ENCODE measurements at regions not wholly inside any gene's neighbourhood (a gene's known extent, or its start where the extent isn't known, plus 50 kb on each side); places are given as distances from the start of the nearest gene placed in this dataset.
A peak's percentile ranks its signal among the peaks of the same experiment; 100 is the strongest.

DNA sequence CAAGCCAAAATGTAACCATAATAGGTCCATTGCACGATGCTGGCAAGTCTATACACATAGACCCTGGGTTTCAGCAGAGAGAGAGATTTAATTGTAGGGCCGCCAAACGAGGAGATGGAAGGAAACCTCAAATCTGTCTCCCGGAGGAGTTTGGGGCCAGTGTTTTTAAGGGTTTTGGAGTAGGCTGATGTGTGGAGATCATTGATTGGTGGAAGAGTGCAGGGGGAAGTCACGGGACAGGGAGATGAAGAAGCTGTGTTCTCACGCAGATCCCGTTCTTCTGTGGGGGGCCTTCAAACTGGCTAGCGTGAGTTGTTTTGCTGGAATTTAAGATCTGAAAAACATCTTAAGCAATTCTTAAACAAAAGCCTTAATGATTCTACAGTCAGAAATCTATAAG is 84.8 kb downstream of the KATNIP start:
- Mint-ChIP-seq H3K4me3 (no peak overlapping the region), H3K36me3 (ENCODE audit: low read depth) (peaks cover 16% of the 10 kb centered on the region), H3K4me1 (peaks cover 23% of the 10 kb centered on the region), H3K9me3 (no peaks in the 10 kb centered on the region), H3K27ac (peak overlapping the region in 2 of 3 experiments; percentile 56 to 70), H3K27me3 (ENCODE audit: low read depth) (no peaks in the 10 kb centered on the region)
- TF ChIP-seq, protein P1, sequence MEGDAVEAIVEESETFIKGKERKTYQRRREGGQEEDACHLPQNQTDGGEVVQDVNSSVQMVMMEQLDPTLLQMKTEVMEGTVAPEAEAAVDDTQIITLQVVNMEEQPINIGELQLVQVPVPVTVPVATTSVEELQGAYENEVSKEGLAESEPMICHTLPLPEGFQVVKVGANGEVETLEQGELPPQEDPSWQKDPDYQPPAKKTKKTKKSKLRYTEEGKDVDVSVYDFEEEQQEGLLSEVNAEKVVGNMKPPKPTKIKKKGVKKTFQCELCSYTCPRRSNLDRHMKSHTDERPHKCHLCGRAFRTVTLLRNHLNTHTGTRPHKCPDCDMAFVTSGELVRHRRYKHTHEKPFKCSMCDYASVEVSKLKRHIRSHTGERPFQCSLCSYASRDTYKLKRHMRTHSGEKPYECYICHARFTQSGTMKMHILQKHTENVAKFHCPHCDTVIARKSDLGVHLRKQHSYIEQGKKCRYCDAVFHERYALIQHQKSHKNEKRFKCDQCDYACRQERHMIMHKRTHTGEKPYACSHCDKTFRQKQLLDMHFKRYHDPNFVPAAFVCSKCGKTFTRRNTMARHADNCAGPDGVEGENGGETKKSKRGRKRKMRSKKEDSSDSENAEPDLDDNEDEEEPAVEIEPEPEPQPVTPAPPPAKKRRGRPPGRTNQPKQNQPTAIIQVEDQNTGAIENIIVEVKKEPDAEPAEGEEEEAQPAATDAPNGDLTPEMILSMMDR (IDR thresholded peaks at IDR 0.05; ENCODE audit: unreplicated experiment in 3 of 3) = no peak

DNA sequence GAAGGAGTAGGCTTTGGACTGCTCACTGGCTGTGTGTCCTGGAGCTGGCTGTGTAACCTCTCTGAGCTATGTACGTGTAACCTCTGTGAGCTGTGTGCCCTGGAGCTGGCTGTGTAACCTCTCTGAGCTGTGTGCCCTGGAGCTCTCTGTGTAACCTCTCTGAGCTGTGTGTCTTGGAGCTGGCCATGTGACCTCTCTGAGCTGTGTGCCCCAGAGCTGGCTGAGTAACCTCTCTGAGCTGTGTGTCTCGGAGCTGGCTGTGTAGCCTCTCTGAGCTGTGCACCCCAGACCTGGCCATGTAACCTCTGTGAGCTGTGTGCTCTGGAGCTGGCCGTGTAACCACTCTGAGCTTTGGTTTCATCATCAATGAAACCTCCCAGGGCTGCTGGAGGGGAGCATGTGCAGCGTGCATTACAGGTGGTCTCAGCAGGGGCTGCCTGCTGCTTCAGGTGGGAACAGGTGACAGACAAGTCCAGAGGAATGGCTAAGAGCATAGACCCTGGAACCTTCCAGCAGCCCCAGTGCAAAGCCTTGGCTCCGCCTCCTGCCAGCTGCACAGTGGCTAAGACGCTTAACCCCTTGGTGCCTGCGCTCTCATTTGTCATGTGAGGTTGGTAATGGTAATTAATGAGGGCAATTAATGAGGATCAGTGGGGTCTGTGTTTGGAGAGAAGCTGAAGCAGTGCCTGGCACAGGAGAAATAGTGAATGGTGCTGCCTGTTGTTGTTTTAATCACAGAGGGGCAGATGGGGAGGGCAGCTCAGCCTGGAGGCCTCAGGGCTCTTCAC is 86.7 kb downstream of the KATNIP start:
- peaks cover 8% of the 10 kb centered on the region for H3K36me3 Mint-ChIP-seq (ENCODE audit: low read depth)
- H3K4me3 Mint-ChIP-seq = no peak overlapping the region
- TF ChIP-seq, protein P1 (IDR thresholded peaks at IDR 0.05; ENCODE audit: unreplicated experiment in 3 of 3) = no peak
- no peaks in the 10 kb centered on the region for H3K27me3 Mint-ChIP-seq (ENCODE audit: low read depth)
- H3K27ac Mint-ChIP-seq = no peak overlapping the region
- peaks cover 27% of the 10 kb centered on the region for H3K4me1 Mint-ChIP-seq
- no peaks in the 10 kb centered on the region for H3K9me3 Mint-ChIP-seq

DNA sequence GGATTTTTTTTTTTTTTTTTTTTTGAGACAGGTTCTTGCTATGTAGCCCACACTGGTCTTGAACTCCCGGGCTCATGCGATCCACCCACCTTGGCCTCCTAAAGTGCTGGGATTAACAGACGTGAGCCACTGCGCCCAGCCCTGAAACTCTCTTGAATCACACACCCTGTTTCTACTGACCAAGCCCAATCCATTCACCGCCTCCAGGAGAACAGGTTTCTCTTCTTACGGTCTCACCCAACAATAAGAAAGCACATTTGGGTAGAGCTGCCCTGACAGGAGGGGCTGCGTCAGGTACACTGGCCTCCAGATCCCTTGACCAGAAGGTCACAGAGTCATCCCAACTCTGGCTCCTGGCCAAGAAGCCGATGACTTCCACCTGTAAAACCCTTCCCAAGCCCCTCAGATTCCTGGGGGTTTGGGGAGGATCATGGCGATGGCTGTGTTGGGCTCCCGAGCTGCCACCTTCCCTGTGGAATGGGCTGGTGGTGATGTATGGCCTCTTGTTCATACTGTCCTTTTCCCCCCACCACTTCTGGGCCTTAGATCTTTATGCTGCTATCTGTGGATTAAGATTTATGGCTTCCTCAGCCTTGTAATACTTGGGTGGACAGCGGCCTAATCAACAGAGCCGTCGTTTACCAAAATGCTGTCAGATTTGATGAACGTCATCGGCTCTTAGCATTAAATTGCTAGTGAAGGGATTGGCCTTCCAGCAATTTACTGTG is 89.1 kb downstream of the KATNIP start:
- Mint-ChIP-seq H3K9me3 (no peaks in the 10 kb centered on the region), H3K36me3 (ENCODE audit: low read depth) (no peaks in the 10 kb centered on the region), H3K4me3 (no peak overlapping the region), H3K27me3 (ENCODE audit: low read depth) (no peaks in the 10 kb centered on the region), H3K27ac (peak overlapping the region; percentile 61 to 91 (median 66)), H3K4me1 (peaks cover 25% of the 10 kb centered on the region)
- TF ChIP-seq, protein P1 (IDR thresholded peaks at IDR 0.05; ENCODE audit: unreplicated experiment in 3 of 3) = no peak

DNA sequence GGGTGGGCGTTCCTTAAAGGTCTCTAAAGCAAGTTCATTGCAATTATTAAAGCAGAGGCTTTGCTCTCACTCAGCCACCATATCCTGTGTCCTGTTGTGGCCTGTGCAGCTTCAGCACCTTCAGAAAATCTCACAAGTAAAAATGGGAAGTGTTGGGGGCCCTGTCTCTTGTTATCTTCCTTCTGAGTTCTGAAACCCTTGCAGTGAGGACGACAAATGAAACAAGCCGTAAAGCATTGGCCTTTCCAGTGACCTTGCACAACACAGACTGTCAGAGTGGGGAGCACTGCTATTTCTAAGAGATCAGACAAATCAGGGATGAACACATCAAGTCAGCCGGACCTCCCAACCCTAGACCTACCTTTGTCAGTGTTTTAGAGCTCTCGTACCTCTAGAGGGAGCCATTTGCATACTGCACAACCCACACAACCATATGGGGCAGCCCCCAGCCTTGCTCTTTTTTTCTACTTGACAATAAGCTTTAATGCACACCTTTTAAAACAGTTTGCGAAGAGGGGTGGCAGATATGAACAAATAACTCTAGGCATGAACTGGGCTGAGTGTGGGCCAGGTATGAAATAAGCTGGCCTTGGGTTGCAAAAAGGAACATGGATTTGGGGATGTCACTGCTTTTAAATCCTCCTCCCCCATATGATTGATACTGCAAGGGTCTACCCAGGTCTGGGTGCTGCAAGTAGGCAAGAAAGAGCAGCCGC is 89.8 kb downstream of the KATNIP start:
- TF ChIP-seq, protein P1 (IDR thresholded peaks at IDR 0.05; ENCODE audit: unreplicated experiment in 3 of 3) = peak; percentile 62 to 71 (median 71)
- Mint-ChIP-seq H3K36me3 (ENCODE audit: low read depth) (peaks cover 4% of the 10 kb centered on the region), H3K9me3 (no peaks in the 10 kb centered on the region), H3K4me1 (peaks cover 19% of the 10 kb centered on the region), H3K27me3 (ENCODE audit: low read depth) (no peaks in the 10 kb centered on the region), H3K4me3 (no peak overlapping the region), H3K27ac (peak overlapping the region; percentile 61 to 91 (median 66))

DNA sequence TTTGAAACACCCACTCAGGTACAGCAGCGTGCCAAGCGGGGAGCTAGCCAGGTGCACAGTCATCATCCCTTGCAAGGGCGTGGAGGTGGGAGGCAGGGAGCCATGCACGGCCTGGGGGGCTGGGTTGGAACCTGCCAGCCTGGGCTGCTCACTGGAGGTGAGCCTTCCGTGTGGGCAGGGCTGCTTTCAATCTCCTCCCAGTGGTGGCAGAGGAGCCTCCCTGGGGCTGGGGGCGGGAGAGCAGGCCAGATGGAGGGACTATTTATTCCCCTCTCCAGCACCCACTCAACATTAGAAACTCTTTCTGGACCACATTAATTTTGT is 90.3 kb downstream of the KATNIP start:
- Mint-ChIP-seq H3K27ac (peak overlapping the region; percentile 61 to 91 (median 66)), H3K4me1 (peaks cover 14% of the 10 kb centered on the region), H3K9me3 (no peaks in the 10 kb centered on the region), H3K36me3 (ENCODE audit: low read depth) (peaks cover 4% of the 10 kb centered on the region), H3K27me3 (ENCODE audit: low read depth) (no peaks in the 10 kb centered on the region), H3K4me3 (no peak overlapping the region)
- TF ChIP-seq, protein P1 (IDR thresholded peaks at IDR 0.05; ENCODE audit: unreplicated experiment in 3 of 3) = no peak
